Fibroblast of mammary gland (primary cell): ENCODE measurements at regions not wholly inside any gene's neighbourhood (a gene's known extent, or its start where the extent isn't known, plus 50 kb on each side); places are given as distances from the start of the nearest gene placed in this dataset.

Experiments used
- DNase-seq: peaks from one replicate; pipeline ENCODE4 v3.0.0-alpha.2; 2010; ENCODE audit warnings: low read depth
- H3K4me3 ChIP-seq: 2 replicates; pipeline ENCODE4 v1.5.1; 2011; ENCODE audit warnings: low read depth, mild to moderate bottlenecking, low read length, moderate library complexity; ENCODE audit not compliant: control insufficient read depth
- TF ChIP-seq, protein P1 (sequence below): conservative IDR thresholded peaks from 2 replicates; pipeline ENCODE4 v1.5.1; 2011; ENCODE audit warnings: low read depth, low read length, inconsistent platforms; ENCODE audit not compliant: control insufficient read depth, insufficient read depth

- no peak overlapping the region for H3K4me3 ChIP-seq
- TF ChIP-seq, protein P1, sequence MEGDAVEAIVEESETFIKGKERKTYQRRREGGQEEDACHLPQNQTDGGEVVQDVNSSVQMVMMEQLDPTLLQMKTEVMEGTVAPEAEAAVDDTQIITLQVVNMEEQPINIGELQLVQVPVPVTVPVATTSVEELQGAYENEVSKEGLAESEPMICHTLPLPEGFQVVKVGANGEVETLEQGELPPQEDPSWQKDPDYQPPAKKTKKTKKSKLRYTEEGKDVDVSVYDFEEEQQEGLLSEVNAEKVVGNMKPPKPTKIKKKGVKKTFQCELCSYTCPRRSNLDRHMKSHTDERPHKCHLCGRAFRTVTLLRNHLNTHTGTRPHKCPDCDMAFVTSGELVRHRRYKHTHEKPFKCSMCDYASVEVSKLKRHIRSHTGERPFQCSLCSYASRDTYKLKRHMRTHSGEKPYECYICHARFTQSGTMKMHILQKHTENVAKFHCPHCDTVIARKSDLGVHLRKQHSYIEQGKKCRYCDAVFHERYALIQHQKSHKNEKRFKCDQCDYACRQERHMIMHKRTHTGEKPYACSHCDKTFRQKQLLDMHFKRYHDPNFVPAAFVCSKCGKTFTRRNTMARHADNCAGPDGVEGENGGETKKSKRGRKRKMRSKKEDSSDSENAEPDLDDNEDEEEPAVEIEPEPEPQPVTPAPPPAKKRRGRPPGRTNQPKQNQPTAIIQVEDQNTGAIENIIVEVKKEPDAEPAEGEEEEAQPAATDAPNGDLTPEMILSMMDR = no peak
Observed at GRCh38 chr14:31977001-31977556, 100.0 kb upstream of the ARHGAP5 start.

GRCh38 chr14:31978423-31978822 is 98.7 kb upstream of the ARHGAP5 start:
- no peak for DNase-seq
- TF ChIP-seq, protein P1 = no peak
- H3K4me3 ChIP-seq = no peak overlapping the region

More at GRCh38 chr14:31977001-31977556, 100.0 kb upstream of the ARHGAP5 start:
- no peak for DNase-seq

DNA sequence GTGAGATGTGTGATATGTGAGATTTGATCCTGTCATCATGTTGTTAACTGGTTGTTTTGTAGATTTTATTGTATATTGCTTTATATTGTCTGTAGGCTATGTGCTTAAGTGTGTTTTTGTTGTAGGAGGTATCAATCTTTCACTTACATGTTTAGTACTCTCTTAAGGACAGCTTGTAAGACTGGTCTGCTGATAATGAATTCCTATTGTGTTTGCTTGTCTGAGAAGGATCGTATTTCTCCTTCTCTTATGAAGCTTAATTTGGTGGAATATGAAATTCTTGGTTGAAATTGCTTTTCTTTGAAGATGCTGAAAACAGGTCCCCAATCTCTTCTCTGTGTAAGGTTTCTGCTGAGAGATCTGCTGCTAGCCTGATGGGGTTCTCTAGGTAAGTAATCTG is 94.5 kb upstream of the ARHGAP5 start:
- no peak overlapping the region for H3K4me3 ChIP-seq
- TF ChIP-seq, protein P1 = no peak
- no peak for DNase-seq

- TF ChIP-seq, protein P1 = no peak
- DNase-seq = no peak
- H3K4me3 ChIP-seq = no peak overlapping the region
Observed at GRCh38 chr14:31986405-31986804, 90.7 kb upstream of the ARHGAP5 start.

- TF ChIP-seq, protein P1 = no peak
- no peak overlapping the region for H3K4me3 ChIP-seq
- DNase-seq = no peak
Observed at GRCh38 chr14:31987721-31988120, 89.4 kb upstream of the ARHGAP5 start.

GRCh38 chr14:31988244-31988643 is 88.9 kb upstream of the ARHGAP5 start:
- TF ChIP-seq, protein P1 = no peak
- no peak overlapping the region for H3K4me3 ChIP-seq
- no peak for DNase-seq
